CD14-positive monocyte (primary cell): ENCODE measurements at regions not wholly inside any gene's neighbourhood (a gene's known extent, or its start where the extent isn't known, plus 50 kb on each side); places are given as distances from the start of the nearest gene placed in this dataset.

ENCODE experiments used
- DNase-seq, 3 donors: peaks; one replicate each; pipeline ENCODE4 v3.0.0-alpha.2; 2011 to 2022
- H2AFZ ChIP-seq: 2 replicates; pipeline ENCODE4 v1.6.0; 2012; ENCODE audit warnings: mild to moderate bottlenecking, low read depth, low read length, inconsistent platforms; ENCODE audit not compliant: insufficient read depth, poor library complexity, severe bottlenecking
- H3K27ac ChIP-seq, 2 donors: 1 replicate in 1 of 2; 2 replicates in 1 of 2; pipeline ENCODE4 v1.5.1; 2012 to 2013; ENCODE audit warnings: low read length in 2 of 2, control low read depth in 1 of 2, inconsistent platforms in 1 of 2, low read depth in 1 of 2, mild to moderate bottlenecking in 1 of 2
- H3K27me3 ChIP-seq, 2 donors: one replicate each; pipeline versions ENCODE4 v1.6.0 to v1.6.1; 2011 to 2013; ENCODE audit warnings: low read length in 2 of 2; ENCODE audit not compliant: control insufficient read depth in 2 of 2, insufficient read depth in 2 of 2
- H3K36me3 ChIP-seq, 2 donors: replicated peaks in 1 of 2; 1 replicate in 1 of 2; 2 replicates in 1 of 2; pipeline versions ENCODE4 v1.5.1 to v1.6.1; 2012 to 2013; ENCODE audit warnings: low read length in 2 of 2, control low read depth in 1 of 2, inconsistent platforms in 1 of 2, mild to moderate bottlenecking in 1 of 2; ENCODE audit not compliant: insufficient read depth in 2 of 2, control insufficient read depth in 1 of 2
- H3K4me1 ChIP-seq, 2 donors: 1 replicate in 1 of 2; 2 replicates in 1 of 2; pipeline versions ENCODE4 v1.5.1 to v1.6.1; 2012 to 2013; ENCODE audit warnings: low read length in 2 of 2, control low read depth in 1 of 2, inconsistent platforms in 1 of 2, mild to moderate bottlenecking in 1 of 2, moderate library complexity in 1 of 2; ENCODE audit not compliant: insufficient read depth in 2 of 2, control insufficient read depth in 1 of 2
- H3K4me2 ChIP-seq: replicated peaks from 2 replicates; pipeline ENCODE3; 2012; ENCODE audit warnings: low read length, moderate library complexity, mild to moderate bottlenecking; ENCODE audit not compliant: poor library complexity, severe bottlenecking; ENCODE audit errors: extremely low read depth
- H3K4me3 ChIP-seq, 3 experiments: fragments of 200-600 bp in 1 of 3; sonication (generic) in 1 of 3; replicated peaks in 1 of 3; 1 replicate in 2 of 3; 2 replicates in 1 of 3; pipeline ENCODE4 v1.5.1; 2011 to 2013; ENCODE audit warnings: low read length in 3 of 3, mild to moderate bottlenecking in 3 of 3, control low read depth in 2 of 3, low read depth in 2 of 3, inconsistent platforms in 1 of 3, moderate library complexity in 1 of 3
- H3K79me2 ChIP-seq: 2 replicates; pipeline ENCODE4 v1.6.0; 2012; ENCODE audit warnings: mild to moderate bottlenecking, control low read depth, inconsistent platforms, low read length, moderate library complexity; ENCODE audit not compliant: insufficient read depth
- H3K9ac ChIP-seq: 2 replicates; pipeline ENCODE4 v1.6.0; 2017; ENCODE audit warnings: low read length, mild to moderate bottlenecking; ENCODE audit not compliant: insufficient read depth, poor library complexity, severe bottlenecking
- H3K9me3 ChIP-seq, 2 donors: replicated peaks in 1 of 2; 1 replicate in 1 of 2; 2 replicates in 1 of 2; pipeline versions ENCODE4 v1.5.1 to v1.6.1; 2012 to 2013; ENCODE audit warnings: low read length in 2 of 2, control low read depth in 1 of 2; ENCODE audit not compliant: control insufficient read depth in 1 of 2, insufficient read depth in 1 of 2
- H4K20me1 ChIP-seq: 2 replicates; pipeline ENCODE4 v1.6.0; 2012; ENCODE audit warnings: mild to moderate bottlenecking, low read length, control low read depth, moderate library complexity; ENCODE audit not compliant: insufficient read depth
- H3K27ac Mint-ChIP-seq, 7 donors: one replicate each; pipeline ENCODE4 v1.8.0; 2020; ENCODE audit warnings: mild to moderate bottlenecking in 7 of 7, mixed read lengths in 7 of 7, moderate library complexity in 6 of 7, inconsistent platforms in 2 of 7
- H3K27me3 Mint-ChIP-seq, 3 donors: one replicate each; pipeline ENCODE4 v1.8.0; 2021 to 2022; ENCODE audit warnings: low read depth in 3 of 3, mild to moderate bottlenecking in 3 of 3, mixed read lengths in 3 of 3, moderate library complexity in 3 of 3, inconsistent platforms in 1 of 3
- H3K36me3 Mint-ChIP-seq, 2 donors: one replicate each; pipeline ENCODE4 v1.8.0; 2020; ENCODE audit warnings: mixed read lengths in 2 of 2, inconsistent platforms in 1 of 2, mild to moderate bottlenecking in 1 of 2
- H3K4me1 Mint-ChIP-seq: one replicate; pipeline ENCODE4 v1.8.0; 2020; ENCODE audit warnings: mild to moderate bottlenecking, mixed read lengths
- H3K4me3 Mint-ChIP-seq, 2 donors: one replicate each; pipeline ENCODE4 v1.8.0; 2020; ENCODE audit warnings: mild to moderate bottlenecking in 2 of 2, mixed read lengths in 2 of 2, moderate library complexity in 1 of 2
- H3K9me3 Mint-ChIP-seq, 7 donors: one replicate each; pipeline ENCODE4 v1.8.0; 2020 to 2022; ENCODE audit warnings: mixed read lengths in 7 of 7, mild to moderate bottlenecking in 6 of 7, moderate library complexity in 6 of 7, inconsistent platforms in 2 of 7
- WGBS: methylation state at CpG from one replicate; pipeline ENCODE4 v1.1.5; 2013; ENCODE audit warnings: missing lambda C conversion rate; ENCODE audit not compliant: insufficient coverage; 5-methylcytosine and 5-hydroxymethylcytosine counted together
- intact Hi-C, 2 donors: fragments of 100-400 bp; cut with micrococcal nuclease; formaldehyde crosslinking; loops; one replicate each; pipeline versions ENCODE4 v1.15.0 to v1.15.1; 2023
- TF ChIP-seq, protein P1 (sequence below): fragments of 200-600 bp; IDR thresholded peaks from one replicate; pipeline ENCODE4 v1.8.0; 2022; ENCODE audit warnings: antibody characterized with exemption, mild to moderate bottlenecking

DNA sequence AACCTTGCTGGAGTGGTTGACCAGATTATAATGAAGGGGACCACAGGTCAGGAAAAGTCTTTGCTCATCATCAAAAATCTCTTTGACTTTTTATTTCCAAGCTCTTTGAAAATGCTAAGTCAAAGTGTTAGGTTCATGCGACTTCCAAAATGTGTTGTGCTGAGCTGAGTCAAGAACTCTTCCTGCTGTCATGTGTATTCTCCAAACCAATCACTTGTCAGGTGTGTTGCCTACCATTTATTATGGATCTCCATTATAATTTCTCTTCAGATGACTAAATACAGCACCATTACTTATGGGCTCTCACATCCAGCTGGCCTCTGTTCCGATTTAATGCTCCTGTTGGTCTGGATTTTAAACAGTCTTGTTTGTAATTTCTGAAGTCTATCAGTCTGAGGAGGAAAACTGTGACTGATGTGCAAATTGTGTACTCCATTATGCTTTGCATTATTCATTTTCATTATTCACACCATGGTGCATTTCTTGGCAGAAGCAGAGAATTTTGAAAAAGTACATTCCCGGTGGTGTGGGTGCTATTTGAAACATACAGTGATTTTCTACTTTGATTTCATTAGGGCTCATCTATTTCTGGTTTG, 562.5 kb downstream of the LMO7 start:
- no peaks in the 10 kb centered on the region for H3K27me3 ChIP-seq
- intact Hi-C loops: no loop called here
- no peak overlapping the region for H2AFZ ChIP-seq
- WGBS: 100% methylated on average over 1 of the region's 3 CpGs
- no peak overlapping the region for H3K4me3 ChIP-seq
- H3K4me3 Mint-ChIP-seq: no peak overlapping the region
- H3K9me3 ChIP-seq: no peaks in the 10 kb centered on the region
- H3K36me3 Mint-ChIP-seq: no peaks in the 10 kb centered on the region
- H3K4me2 ChIP-seq: no peak overlapping the region
- H3K9me3 Mint-ChIP-seq: peaks cover 2 to 15% (median 8%) of the 10 kb centered on the region in 7 donors
- no peak for DNase-seq
- H4K20me1 ChIP-seq: no peaks in the 10 kb centered on the region
- no peak overlapping the region for H3K27ac ChIP-seq
- no peak overlapping the region for H3K9ac ChIP-seq
- TF ChIP-seq, protein P1, sequence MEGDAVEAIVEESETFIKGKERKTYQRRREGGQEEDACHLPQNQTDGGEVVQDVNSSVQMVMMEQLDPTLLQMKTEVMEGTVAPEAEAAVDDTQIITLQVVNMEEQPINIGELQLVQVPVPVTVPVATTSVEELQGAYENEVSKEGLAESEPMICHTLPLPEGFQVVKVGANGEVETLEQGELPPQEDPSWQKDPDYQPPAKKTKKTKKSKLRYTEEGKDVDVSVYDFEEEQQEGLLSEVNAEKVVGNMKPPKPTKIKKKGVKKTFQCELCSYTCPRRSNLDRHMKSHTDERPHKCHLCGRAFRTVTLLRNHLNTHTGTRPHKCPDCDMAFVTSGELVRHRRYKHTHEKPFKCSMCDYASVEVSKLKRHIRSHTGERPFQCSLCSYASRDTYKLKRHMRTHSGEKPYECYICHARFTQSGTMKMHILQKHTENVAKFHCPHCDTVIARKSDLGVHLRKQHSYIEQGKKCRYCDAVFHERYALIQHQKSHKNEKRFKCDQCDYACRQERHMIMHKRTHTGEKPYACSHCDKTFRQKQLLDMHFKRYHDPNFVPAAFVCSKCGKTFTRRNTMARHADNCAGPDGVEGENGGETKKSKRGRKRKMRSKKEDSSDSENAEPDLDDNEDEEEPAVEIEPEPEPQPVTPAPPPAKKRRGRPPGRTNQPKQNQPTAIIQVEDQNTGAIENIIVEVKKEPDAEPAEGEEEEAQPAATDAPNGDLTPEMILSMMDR: no peak
- H3K79me2 ChIP-seq: no peaks in the 10 kb centered on the region
- H3K4me1 ChIP-seq: no peaks in the 10 kb centered on the region
- H3K27me3 Mint-ChIP-seq: peaks cover 0 to 1% (median 0%) of the 10 kb centered on the region in 3 donors
- no peak overlapping the region for H3K27ac Mint-ChIP-seq
- no peaks in the 10 kb centered on the region for H3K4me1 Mint-ChIP-seq
- no peaks in the 10 kb centered on the region for H3K36me3 ChIP-seq

DNA sequence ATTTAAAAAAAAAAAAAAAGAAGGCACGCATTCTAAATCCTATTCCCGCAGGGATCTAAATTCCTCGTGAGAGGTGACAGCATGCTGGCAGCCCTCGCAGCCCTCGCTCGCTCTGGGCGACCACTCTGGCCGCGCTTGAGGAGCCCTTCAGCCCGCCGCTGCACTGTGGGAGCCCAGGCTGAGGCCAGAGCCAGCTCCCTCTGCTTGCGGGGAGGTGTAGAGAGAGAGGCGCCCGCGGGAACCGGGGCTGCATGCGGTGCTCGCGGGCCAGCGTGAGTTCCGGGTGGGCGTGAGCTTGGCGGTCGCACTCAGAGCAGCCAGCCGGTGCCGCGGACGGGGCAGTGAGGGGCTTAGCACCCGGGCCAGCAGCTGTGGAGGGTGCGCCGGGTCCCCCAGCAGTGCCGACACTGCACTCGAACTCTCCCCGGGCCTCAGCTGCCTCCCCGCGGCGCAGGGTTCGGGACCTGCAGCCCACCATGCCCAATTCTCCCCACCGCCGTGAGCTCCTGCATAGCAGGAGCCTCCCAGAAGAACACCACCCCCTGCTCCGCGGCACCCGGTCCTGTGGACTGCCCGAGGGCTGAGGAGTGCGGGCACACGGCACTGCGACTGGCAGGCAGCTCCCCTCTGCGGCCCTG, 553.9 kb downstream of the LMO7 start:
- H3K4me1 Mint-ChIP-seq: no peaks in the 10 kb centered on the region
- intact Hi-C loops: no loop called here
- Histone ChIP-seq H3K4me1 (no peaks in the 10 kb centered on the region), H2AFZ (no peak overlapping the region), H3K4me2 (no peak overlapping the region), H3K27me3 (no peaks in the 10 kb centered on the region), H3K79me2 (no peaks in the 10 kb centered on the region), H3K4me3 (no peak overlapping the region), H3K9ac (no peak overlapping the region), H3K9me3 (peaks cover 3 to 15% of the 10 kb centered on the region in 2 donors), H3K36me3 (no peaks in the 10 kb centered on the region), H3K27ac (no peak overlapping the region), H4K20me1 (no peaks in the 10 kb centered on the region)
- no peak for DNase-seq
- peaks cover 4 to 17% (median 9%) of the 10 kb centered on the region in 7 donors for H3K9me3 Mint-ChIP-seq
- H3K36me3 Mint-ChIP-seq: no peaks in the 10 kb centered on the region
- H3K27ac Mint-ChIP-seq: no peak overlapping the region
- TF ChIP-seq, protein P1: no peak
- WGBS: 93% methylated on average over 44 of the region's 48 CpGs
- no peaks in the 10 kb centered on the region for H3K27me3 Mint-ChIP-seq
- H3K4me3 Mint-ChIP-seq: no peak overlapping the region
